ENCODE measurements at regions not wholly inside any gene's neighbourhood (a gene's known extent, or its start where the extent isn't known, plus 50 kb on each side); places are given as distances from the start of the nearest gene placed in this dataset.

DNA sequence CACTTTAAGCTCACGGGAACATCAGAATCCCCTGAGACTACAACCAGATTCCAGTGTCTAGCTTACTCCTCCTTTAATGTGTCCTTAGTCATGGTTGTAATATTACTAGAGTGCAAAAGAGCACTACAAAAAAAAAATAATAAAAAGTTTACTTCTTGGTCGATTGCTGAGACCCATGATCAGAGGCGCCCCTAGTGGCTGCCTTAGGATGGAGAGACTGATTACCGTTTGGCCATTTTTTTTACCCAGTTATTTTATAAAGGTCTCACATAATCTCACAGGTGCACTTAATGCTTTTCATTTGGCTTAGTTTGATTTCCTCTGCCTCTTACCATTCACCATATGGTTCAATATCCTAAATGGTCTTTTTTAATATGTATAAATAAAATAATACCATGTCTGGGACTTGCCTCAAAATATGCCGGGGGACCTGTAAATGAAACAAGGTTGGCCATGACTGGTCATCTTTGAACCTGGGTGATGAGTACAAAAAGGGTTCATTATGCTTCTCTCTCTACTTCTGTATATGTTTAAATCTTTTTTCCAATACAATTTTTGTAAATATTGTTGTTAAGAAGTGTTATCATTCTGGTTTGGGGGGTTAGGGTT is 331.5 kb upstream of the NFE2L3 start:
- no peak for DNase-seq (ENCODE audit: low read depth)

DNA sequence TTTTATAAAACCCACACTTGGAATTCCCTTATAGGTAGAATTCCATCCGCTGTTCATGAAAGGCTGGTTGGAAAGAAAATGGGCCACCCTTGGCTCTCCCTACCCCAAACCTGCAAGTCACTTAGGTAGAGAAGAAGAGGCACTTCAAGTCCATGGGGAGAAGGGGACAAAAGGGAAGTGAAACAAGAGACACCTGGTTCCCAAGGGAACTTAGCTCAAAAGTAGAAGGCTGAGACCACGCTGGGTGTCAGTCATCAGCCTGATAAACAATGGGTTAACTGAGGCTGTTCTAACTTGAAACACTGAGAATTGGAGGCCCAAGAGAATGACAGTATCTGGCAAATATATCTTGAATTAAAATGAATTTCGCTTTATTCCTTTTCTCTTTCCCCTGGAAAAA is 330.8 kb upstream of the NFE2L3 start:
- TF ChIP-seq, protein P1, sequence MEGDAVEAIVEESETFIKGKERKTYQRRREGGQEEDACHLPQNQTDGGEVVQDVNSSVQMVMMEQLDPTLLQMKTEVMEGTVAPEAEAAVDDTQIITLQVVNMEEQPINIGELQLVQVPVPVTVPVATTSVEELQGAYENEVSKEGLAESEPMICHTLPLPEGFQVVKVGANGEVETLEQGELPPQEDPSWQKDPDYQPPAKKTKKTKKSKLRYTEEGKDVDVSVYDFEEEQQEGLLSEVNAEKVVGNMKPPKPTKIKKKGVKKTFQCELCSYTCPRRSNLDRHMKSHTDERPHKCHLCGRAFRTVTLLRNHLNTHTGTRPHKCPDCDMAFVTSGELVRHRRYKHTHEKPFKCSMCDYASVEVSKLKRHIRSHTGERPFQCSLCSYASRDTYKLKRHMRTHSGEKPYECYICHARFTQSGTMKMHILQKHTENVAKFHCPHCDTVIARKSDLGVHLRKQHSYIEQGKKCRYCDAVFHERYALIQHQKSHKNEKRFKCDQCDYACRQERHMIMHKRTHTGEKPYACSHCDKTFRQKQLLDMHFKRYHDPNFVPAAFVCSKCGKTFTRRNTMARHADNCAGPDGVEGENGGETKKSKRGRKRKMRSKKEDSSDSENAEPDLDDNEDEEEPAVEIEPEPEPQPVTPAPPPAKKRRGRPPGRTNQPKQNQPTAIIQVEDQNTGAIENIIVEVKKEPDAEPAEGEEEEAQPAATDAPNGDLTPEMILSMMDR (conservative IDR thresholded peaks at IDR 0.05; ENCODE audit: low read length) = no peak
- no peak for DNase-seq (ENCODE audit: low read depth)
- H3K4me3 ChIP-seq (ENCODE audit: low read length) = no peak overlapping the region

More for the DNA sequence above, 331.5 kb upstream of the NFE2L3 start:
- TF ChIP-seq, protein P1 (conservative IDR thresholded peaks at IDR 0.05; ENCODE audit: low read length) = peak; percentile 55
- no peak overlapping the region for H3K4me3 ChIP-seq (ENCODE audit: low read length)

DNA sequence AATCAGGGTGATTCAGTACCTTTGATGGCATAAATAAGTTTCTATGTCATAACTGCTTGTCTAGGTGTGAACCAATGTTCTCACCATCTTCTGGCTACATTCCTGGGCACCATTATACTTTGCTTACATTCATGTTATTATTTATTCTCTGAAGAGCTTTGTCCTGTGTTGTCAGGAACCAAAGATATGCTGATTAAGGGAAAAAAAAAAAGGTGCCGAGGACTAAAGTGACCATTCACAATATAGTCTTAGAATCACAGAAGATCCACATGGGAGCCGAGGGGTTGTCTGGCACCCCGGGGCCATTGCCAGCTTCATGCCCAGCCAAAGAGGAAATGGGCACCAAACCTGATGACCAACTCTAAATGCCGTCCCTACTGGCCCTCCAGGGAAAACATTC is 329.2 kb upstream of the NFE2L3 start:
- H3K4me3 ChIP-seq (ENCODE audit: low read length) = no peak overlapping the region
- DNase-seq (ENCODE audit: low read depth) = no peak
- TF ChIP-seq, protein P1 (conservative IDR thresholded peaks at IDR 0.05; ENCODE audit: low read length) = no peak

DNA sequence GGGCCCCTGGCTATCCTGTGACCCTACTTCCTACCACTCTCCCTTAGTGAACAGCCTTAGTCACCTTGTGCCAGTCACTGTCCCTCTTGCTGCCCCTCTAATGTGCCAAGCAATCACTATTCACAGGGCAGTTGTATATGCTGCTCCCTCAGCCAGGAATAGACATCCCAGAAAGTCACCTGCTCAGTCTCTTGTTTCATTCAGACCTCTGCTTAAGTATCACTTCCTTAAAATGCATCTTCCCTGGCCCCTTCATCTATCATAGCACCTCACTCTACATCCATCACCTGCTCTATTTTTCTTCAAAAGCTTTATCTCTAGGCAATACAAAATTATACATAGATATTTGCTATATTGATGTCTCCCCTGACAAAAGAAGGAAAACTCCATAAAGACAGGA is 328.4 kb upstream of the NFE2L3 start:
- DNase-seq (ENCODE audit: low read depth) = no peak
- no peak overlapping the region for H3K4me3 ChIP-seq (ENCODE audit: low read length)
- TF ChIP-seq, protein P1 (conservative IDR thresholded peaks at IDR 0.05; ENCODE audit: low read length) = no peak

DNA sequence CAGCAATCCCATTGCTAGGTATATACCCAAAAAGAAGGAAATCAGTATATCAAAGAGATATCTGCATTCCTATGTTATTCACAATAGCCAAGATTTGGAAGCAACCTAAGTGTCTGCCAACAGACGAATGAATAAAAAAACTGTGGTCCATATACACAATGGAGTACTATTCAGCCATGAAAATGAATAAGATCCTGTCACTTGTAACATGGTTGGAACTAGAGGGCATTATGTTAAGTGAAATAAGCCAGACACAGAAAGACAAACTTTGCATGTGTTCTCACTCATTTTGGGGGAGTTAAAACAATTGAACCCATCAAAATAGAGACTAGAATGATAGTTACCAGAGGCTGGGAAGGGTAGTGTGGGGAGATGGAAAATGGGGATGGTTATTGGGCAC is 323.5 kb upstream of the NFE2L3 start:
- no peak overlapping the region for H3K4me3 ChIP-seq (ENCODE audit: low read length)
- no peak for DNase-seq (ENCODE audit: low read depth)
- TF ChIP-seq, protein P1 (conservative IDR thresholded peaks at IDR 0.05; ENCODE audit: low read length) = no peak

DNA sequence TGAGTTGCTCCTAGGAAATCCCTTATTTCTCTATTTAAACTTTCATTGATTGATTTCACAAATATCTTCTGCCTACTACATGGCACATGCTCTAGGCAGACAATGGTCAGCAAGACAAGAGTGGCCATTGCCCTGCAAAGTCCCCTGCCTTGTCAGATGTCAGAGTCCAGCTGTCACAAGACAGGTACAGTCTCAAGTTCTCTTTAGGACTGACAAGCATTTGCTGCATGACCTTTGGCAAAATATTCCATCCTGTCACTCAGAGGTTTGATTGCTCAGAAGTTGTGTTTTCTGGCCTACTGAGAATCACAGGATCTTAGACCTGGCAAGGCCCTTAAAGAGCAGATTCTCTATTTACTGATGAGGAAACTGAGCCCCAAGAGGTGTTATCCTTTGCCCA is 322.3 kb upstream of the NFE2L3 start:
- no peak for DNase-seq (ENCODE audit: low read depth)
- TF ChIP-seq, protein P1 (conservative IDR thresholded peaks at IDR 0.05; ENCODE audit: low read length) = no peak
- H3K4me3 ChIP-seq (ENCODE audit: low read length) = no peak overlapping the region

DNA sequence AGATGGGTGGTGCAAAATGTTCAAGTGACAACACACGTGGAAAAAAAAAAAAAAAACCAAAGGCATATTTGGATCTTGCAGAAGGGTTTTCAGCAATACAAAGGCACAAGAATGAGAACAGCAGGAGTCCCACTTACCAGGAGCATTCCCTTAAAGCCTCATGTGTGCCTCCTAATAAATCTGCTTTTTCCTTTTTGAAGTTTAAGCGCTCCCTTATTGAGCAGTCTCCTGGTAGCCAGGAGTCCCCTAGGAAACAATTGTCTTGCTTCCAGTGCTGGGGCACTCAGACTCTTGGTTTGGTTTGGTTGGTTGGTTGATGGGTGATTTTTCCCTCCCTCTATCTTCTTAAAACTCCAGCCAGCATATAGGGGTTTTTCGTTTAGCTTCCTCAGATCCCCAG is 321.8 kb upstream of the NFE2L3 start:
- H3K4me3 ChIP-seq (ENCODE audit: low read length) = no peak overlapping the region

More for the DNA sequence above, 321.8 kb upstream of the NFE2L3 start:
- TF ChIP-seq, protein P1 (conservative IDR thresholded peaks at IDR 0.05; ENCODE audit: low read length) = no peak
- no peak for DNase-seq (ENCODE audit: low read depth)
